ENCODE measurements at regions not wholly inside any gene's neighbourhood (a gene's known extent, or its start where the extent isn't known, plus 50 kb on each side); places are given as distances from the start of the nearest gene placed in this dataset.

DNA sequence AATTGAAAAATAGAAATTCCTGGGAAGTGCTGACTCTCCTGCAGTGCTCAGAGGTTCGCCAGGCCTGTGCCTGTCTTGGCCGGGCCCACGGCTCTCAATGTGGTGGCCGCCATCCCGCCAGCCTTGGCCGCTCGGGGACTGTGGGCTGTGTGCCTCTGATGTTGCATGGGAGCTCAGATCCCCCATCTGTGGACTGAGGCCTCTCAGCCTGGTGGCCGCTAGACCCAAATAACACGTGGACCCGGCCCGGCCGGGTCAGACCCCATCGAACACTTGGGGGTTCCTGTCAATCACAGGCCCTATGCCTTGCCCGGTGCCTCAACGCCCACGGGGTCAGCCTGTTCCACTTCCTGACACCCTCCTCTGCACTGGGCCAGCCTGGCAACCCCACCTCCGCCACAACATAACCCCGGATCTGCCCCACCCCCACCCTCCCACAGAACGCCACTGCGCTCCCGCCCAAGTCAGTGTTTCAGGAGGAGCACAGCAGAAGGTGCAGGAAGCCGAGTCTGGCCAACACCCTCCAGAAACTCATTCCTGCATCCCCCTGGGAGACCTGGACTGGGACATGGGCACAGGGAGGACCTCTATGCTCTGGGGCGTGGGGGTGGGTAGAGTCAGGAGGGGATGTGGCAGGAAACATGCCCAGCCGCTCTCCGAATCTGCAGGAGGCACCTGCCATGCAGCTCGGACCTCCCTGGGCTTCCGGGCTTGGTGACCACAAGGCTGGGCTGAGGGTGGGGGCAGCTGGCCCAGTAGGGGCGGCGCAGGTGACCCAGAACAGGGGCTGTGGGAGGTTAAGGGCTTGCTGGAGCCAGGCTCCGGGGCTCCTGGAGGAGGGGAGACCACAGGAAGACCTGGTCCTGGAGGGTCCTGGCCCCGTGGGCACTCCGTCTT lies 98.7 kb upstream of the BHLHE23 start:
- no peak for ATAC-seq (ENCODE audit: poor library complexity)
- peaks cover 14% of the 10 kb centered on the region for H3K4me1 ChIP-seq (ENCODE audit: insufficient read depth, low read length)
- Mint-ChIP-seq H3K4me1 (ENCODE audit: low read depth) (peaks cover 12% of the 10 kb centered on the region), H3K27me3 (peaks cover 7% of the 10 kb centered on the region), H3K27ac (peak overlapping the region; percentile 36), H3K4me3 (no peak overlapping the region), H3K36me3 (ENCODE audit: low read depth) (peaks cover 9% of the 10 kb centered on the region), H3K9me3 (peaks cover 7% of the 10 kb centered on the region)
- peaks cover 11 to 60% of the 10 kb centered on the region in 2 experiments for H3K9me3 ChIP-seq (ENCODE audit: control insufficient read depth in 1 of 2, insufficient read depth in 1 of 2, low read length in 2 of 2)
- H3K4me3 ChIP-seq (ENCODE audit: low read length), result no peak overlapping the region
- H3K36me3 ChIP-seq (ENCODE audit: insufficient read depth, low read length), result no peaks in the 10 kb centered on the region
- TF ChIP-seq, protein P1, sequence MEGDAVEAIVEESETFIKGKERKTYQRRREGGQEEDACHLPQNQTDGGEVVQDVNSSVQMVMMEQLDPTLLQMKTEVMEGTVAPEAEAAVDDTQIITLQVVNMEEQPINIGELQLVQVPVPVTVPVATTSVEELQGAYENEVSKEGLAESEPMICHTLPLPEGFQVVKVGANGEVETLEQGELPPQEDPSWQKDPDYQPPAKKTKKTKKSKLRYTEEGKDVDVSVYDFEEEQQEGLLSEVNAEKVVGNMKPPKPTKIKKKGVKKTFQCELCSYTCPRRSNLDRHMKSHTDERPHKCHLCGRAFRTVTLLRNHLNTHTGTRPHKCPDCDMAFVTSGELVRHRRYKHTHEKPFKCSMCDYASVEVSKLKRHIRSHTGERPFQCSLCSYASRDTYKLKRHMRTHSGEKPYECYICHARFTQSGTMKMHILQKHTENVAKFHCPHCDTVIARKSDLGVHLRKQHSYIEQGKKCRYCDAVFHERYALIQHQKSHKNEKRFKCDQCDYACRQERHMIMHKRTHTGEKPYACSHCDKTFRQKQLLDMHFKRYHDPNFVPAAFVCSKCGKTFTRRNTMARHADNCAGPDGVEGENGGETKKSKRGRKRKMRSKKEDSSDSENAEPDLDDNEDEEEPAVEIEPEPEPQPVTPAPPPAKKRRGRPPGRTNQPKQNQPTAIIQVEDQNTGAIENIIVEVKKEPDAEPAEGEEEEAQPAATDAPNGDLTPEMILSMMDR (IDR thresholded peaks at IDR 0.05), result no peak
- H3K27me3 ChIP-seq (ENCODE audit: control insufficient read depth in 1 of 2, insufficient read depth in 2 of 2, low read length in 2 of 2), result no peaks in the 10 kb centered on the region
- intact Hi-C loops (cut with DNase I, micrococcal nuclease), result loop anchor here in 1 of 2 experiments (10.0 kb wide), 1 partner anchor 69 kb away; no protein-coding TSS in a partner anchor
- ChIA-PET POLR2A (no interaction called here), CTCF (no interaction called here)
- H3K27ac ChIP-seq (ENCODE audit: low read depth in 1 of 2, low read length in 2 of 2), result no peak overlapping the region
- no peak for DNase-seq

DNA sequence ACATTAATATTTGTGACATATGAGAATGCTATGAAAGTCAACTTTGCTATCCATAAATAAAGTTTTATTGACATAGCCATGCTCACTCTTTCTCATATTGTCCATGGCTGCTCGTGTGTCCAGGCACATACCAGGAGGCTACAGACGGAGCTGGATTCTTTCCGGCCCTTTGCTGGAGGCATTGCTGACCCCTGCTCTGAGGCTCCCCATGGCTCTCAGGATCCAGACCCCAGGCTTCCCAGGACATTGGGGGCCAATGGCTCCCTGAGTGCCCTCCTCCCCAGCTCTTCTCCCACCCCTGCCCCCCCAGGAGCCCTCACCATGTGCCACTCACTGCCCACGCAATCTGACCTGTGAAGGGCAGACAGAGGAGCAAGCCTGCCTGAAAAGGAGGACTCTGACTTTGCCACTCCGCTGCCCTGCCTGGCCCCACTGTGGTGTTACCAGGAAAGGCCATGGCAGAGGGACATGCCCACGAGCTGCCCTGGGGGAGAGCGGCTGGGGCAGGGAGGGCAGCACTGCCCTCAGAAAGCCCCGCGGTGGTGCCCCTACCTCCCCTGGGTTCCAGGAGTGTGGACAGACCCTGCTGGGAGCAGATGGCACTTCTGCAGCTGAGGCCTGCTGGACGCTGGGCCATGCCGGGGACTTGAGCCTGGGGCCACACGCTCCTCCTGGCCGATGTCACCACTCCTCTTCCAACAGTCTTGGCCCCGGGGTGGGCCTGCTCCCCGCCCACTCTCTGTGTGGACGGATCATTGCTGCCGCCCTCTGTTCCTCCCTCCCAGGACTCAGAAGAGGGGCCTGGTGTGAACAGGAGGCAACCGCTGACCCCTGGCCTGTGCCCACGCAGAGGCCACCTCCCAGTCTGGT lies 97.8 kb upstream of the BHLHE23 start:
- H3K9me3 ChIP-seq (ENCODE audit: control insufficient read depth in 1 of 2, insufficient read depth in 1 of 2, low read length in 2 of 2), result peaks cover 11 to 60% of the 10 kb centered on the region in 2 experiments
- H3K9me3 Mint-ChIP-seq, result peaks cover 3% of the 10 kb centered on the region
- DNase-seq, result no peak
- no peaks in the 10 kb centered on the region for H3K36me3 ChIP-seq (ENCODE audit: insufficient read depth, low read length)
- no peak overlapping the region for H3K27ac ChIP-seq (ENCODE audit: low read depth in 1 of 2, low read length in 2 of 2)
- POLR2A ChIA-PET, result interaction anchor here (1.5 kb wide), 2 partner anchors 168 to 1151 kb away, joined by 3 to 4 read pairs; partner anchors contain the start of genes ARFGAP1 and PCMTD2
- TF ChIP-seq, protein P1 (IDR thresholded peaks at IDR 0.05), result no peak
- H3K4me3 ChIP-seq (ENCODE audit: low read length), result no peak overlapping the region
- ATAC-seq (ENCODE audit: poor library complexity), result no peak
- intact Hi-C loops (cut with DNase I, micrococcal nuclease), result loop anchor here in 1 of 2 experiments (10.0 kb wide), 1 partner anchor 70 kb away; no protein-coding TSS in a partner anchor
- H3K27me3 Mint-ChIP-seq, result peaks cover 7% of the 10 kb centered on the region
- H3K4me3 Mint-ChIP-seq, result peak overlapping the region; percentile 77
- no peaks in the 10 kb centered on the region for H3K27me3 ChIP-seq (ENCODE audit: control insufficient read depth in 1 of 2, insufficient read depth in 2 of 2, low read length in 2 of 2)
- H3K36me3 Mint-ChIP-seq (ENCODE audit: low read depth), result peaks cover 9% of the 10 kb centered on the region
- peaks cover 12% of the 10 kb centered on the region for H3K4me1 Mint-ChIP-seq (ENCODE audit: low read depth)
- CTCF ChIA-PET, result no interaction called here
- H3K27ac Mint-ChIP-seq, result peak overlapping the region; percentile 97
- peaks cover 14% of the 10 kb centered on the region for H3K4me1 ChIP-seq (ENCODE audit: insufficient read depth, low read length)

All from CD4-positive, alpha-beta T cell (primary cell).